WTC11 (cell line): ENCODE measurements at regions not wholly inside any gene's neighbourhood (a gene's known extent, or its start where the extent isn't known, plus 50 kb on each side); places are given as distances from the start of the nearest gene placed in this dataset.

Source experiments
- ESRRA ChIP-seq: sonication (generic); formaldehyde crosslinking; IDR thresholded peaks from 2 replicates; pipeline ENCODE4 v1.8.1; 2022; ENCODE audit warnings: mild to moderate bottlenecking, missing genetic modification reagents, borderline replicate concordance
- NFATC4 ChIP-seq: fragments of 250-450 bp; sonication (Bioruptor Pico); IDR thresholded peaks from 2 replicates; pipeline ENCODE4 v1.9.0; 2021; ENCODE audit warnings: mild to moderate bottlenecking
- TP53 ChIP-seq: sonication (generic); formaldehyde crosslinking; IDR thresholded peaks from 2 replicates; pipeline ENCODE4 v1.8.1; 2023; ENCODE audit warnings: mild to moderate bottlenecking, missing genetic modification reagents
- ZNF263 ChIP-seq: sonication (generic); formaldehyde crosslinking; IDR thresholded peaks from 2 replicates; pipeline ENCODE4 v1.8.1; 2022; ENCODE audit warnings: low read depth, mild to moderate bottlenecking, moderate library complexity, missing genetic modification reagents
- TF ChIP-seq, protein P1 (sequence below): fragments of 200-600 bp; IDR thresholded peaks from 2 replicates; pipeline ENCODE4 v1.8.0; 2022; ENCODE audit warnings: antibody characterized with exemption
- TF ChIP-seq, protein P2 (sequence below): sonication (generic); formaldehyde crosslinking; IDR thresholded peaks from 2 replicates; pipeline ENCODE4 v1.8.1; 2023; ENCODE audit warnings: mild to moderate bottlenecking, missing genetic modification reagents

DNA sequence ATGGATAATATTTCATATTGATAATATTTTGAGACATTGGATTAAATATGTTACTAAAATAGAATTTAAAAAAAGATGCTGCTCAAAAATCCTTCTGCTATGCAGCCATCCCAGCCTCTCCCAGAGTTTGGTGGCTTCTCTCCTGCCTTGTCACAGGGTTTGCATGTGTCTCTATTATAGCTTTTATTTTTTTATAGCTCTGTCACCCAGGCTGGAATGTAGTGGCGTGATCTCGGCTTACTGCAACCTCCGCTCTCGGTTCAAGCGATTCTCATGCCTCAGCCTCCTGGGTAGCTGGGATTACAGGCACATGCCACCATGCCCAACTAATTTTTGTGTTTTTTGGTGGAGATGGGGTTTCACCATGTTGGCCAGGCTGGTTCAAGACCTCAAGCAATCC is 50.7 kb upstream of the ID3 start:
- TF ChIP-seq, protein P1, sequence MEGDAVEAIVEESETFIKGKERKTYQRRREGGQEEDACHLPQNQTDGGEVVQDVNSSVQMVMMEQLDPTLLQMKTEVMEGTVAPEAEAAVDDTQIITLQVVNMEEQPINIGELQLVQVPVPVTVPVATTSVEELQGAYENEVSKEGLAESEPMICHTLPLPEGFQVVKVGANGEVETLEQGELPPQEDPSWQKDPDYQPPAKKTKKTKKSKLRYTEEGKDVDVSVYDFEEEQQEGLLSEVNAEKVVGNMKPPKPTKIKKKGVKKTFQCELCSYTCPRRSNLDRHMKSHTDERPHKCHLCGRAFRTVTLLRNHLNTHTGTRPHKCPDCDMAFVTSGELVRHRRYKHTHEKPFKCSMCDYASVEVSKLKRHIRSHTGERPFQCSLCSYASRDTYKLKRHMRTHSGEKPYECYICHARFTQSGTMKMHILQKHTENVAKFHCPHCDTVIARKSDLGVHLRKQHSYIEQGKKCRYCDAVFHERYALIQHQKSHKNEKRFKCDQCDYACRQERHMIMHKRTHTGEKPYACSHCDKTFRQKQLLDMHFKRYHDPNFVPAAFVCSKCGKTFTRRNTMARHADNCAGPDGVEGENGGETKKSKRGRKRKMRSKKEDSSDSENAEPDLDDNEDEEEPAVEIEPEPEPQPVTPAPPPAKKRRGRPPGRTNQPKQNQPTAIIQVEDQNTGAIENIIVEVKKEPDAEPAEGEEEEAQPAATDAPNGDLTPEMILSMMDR, result no peak
- TF ChIP-seq ZNF263 (CRISPR knock-in tag), result no peak
- no peak for TF ChIP-seq ESRRA (CRISPR knock-in tag)
- TF ChIP-seq, protein P2, sequence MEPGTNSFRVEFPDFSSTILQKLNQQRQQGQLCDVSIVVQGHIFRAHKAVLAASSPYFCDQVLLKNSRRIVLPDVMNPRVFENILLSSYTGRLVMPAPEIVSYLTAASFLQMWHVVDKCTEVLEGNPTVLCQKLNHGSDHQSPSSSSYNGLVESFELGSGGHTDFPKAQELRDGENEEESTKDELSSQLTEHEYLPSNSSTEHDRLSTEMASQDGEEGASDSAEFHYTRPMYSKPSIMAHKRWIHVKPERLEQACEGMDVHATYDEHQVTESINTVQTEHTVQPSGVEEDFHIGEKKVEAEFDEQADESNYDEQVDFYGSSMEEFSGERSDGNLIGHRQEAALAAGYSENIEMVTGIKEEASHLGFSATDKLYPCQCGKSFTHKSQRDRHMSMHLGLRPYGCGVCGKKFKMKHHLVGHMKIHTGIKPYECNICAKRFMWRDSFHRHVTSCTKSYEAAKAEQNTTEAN (CRISPR knock-in tag), result no peak
- TF ChIP-seq NFATC4 (CRISPR knock-in tag), result no peak
- no peak for TF ChIP-seq TP53 (CRISPR knock-in tag)
